ENCODE measurements at regions not wholly inside any gene's neighbourhood (a gene's known extent, or its start where the extent isn't known, plus 50 kb on each side); places are given as distances from the start of the nearest gene placed in this dataset.
"Not testable (repeated sequence)": the region's sequence is repeated elsewhere in the genome, so short reads cannot be mapped to it uniquely, and the experiment has no call there.

GRCh38 chr2:210730672-210731071 lies 174.3 kb downstream of the CPS1 start:
- DNase-seq (ENCODE audit: low read depth in 2 of 2) = no peak

- DNase-seq (ENCODE audit: low read depth in 2 of 2) = not testable (repeated sequence)
Measured at GRCh38 chr2:210746826-210747225, 190.4 kb downstream of the CPS1 start.

GRCh38 chr2:210752532-210752931 lies 196.1 kb downstream of the CPS1 start:
- DNase-seq (ENCODE audit: low read depth in 2 of 2) = no peak

GRCh38 chr2:210753386-210753785 lies 197.0 kb downstream of the CPS1 start:
- no peak for DNase-seq (ENCODE audit: low read depth in 2 of 2)

- DNase-seq (ENCODE audit: low read depth in 2 of 2) = no peak
Measured at GRCh38 chr2:210756855-210757254, 200.5 kb downstream of the CPS1 start.

- no peak for DNase-seq (ENCODE audit: low read depth in 2 of 2)
Measured at GRCh38 chr2:210762604-210763588, 206.5 kb downstream of the CPS1 start.

- DNase-seq (ENCODE audit: low read depth in 2 of 2) = no peak
Measured at GRCh38 chr2:210768329-210768910, 212.0 kb downstream of the CPS1 start.

- DNase-seq (ENCODE audit: low read depth in 2 of 2) = no peak
Measured at GRCh38 chr2:210776756-210777155, 220.4 kb downstream of the CPS1 start.

GRCh38 chr2:210782222-210782621 lies 225.8 kb downstream of the CPS1 start:
- DNase-seq (ENCODE audit: low read depth in 2 of 2) = no peak

GRCh38 chr2:210787831-210788230 lies 231.4 kb downstream of the CPS1 start:
- not testable (repeated sequence) for DNase-seq (ENCODE audit: low read depth in 2 of 2)

GRCh38 chr2:210792000-210792399 lies 235.6 kb downstream of the CPS1 start:
- DNase-seq (ENCODE audit: low read depth in 2 of 2) = no peak

GRCh38 chr2:210795506-210795905 lies 239.1 kb downstream of the CPS1 start:
- no peak for DNase-seq (ENCODE audit: low read depth in 2 of 2)

- DNase-seq (ENCODE audit: low read depth in 2 of 2) = no peak
Measured at GRCh38 chr2:210798180-210798579, 241.8 kb downstream of the CPS1 start.

GRCh38 chr2:210814251-210815025 lies 258.0 kb downstream of the CPS1 start:
- DNase-seq (ENCODE audit: low read depth in 2 of 2) = no peak

GRCh38 chr2:210816769-210817168 lies 260.4 kb downstream of the CPS1 start:
- DNase-seq (ENCODE audit: low read depth in 2 of 2) = no peak

- DNase-seq (ENCODE audit: low read depth in 2 of 2) = no peak
Measured at GRCh38 chr2:210818473-210818872, 262.1 kb downstream of the CPS1 start.

- DNase-seq (ENCODE audit: low read depth in 2 of 2) = no peak
Measured at GRCh38 chr2:210833403-210833802, 277.0 kb downstream of the CPS1 start.

GRCh38 chr2:210839034-210839433 lies 282.6 kb downstream of the CPS1 start:
- DNase-seq (ENCODE audit: low read depth in 2 of 2) = no peak

- no peak for DNase-seq (ENCODE audit: low read depth in 2 of 2)
Measured at GRCh38 chr2:210839450-210839849, 283.1 kb downstream of the CPS1 start.

GRCh38 chr2:210842896-210843295 lies 286.5 kb downstream of the CPS1 start:
- no peak for DNase-seq (ENCODE audit: low read depth in 2 of 2)

- DNase-seq (ENCODE audit: low read depth in 2 of 2) = no peak
Measured at GRCh38 chr2:210844016-210844415, 287.6 kb downstream of the CPS1 start.

- no peak for DNase-seq (ENCODE audit: low read depth in 2 of 2)
Measured at GRCh38 chr2:210859314-210859713, 302.9 kb downstream of the CPS1 start.
